IMR-90 (cell line): ENCODE measurements at regions not wholly inside any gene's neighbourhood (a gene's known extent, or its start where the extent isn't known, plus 50 kb on each side); places are given as distances from the start of the nearest gene placed in this dataset.

Experiments used
- BHLHE40 ChIP-seq: fragments of 150-350 bp; IDR thresholded peaks from 2 replicates; pipeline ENCODE4 v1.6.1; 2016; ENCODE audit warnings: mild to moderate bottlenecking, low read depth, low read length
- CHD1 ChIP-seq: IDR thresholded peaks from 2 replicates; pipeline ENCODE4 v1.6.1; 2012; ENCODE audit warnings: low read depth, low read length, improper control_type of control experiment
- MAZ ChIP-seq: IDR thresholded peaks from 2 replicates; pipeline ENCODE4 v1.6.1; 2012; ENCODE audit warnings: low read depth, mild to moderate bottlenecking, low read length, improper control_type of control experiment, moderate library complexity, borderline replicate concordance
- NFE2L2 ChIP-seq: fragments of 150-350 bp; IDR thresholded peaks from 2 replicates; pipeline ENCODE4 v1.6.1; 2016; ENCODE audit warnings: low read depth, mild to moderate bottlenecking, low read length
- POLR2A ChIP-seq: IDR thresholded peaks from 2 replicates; pipeline ENCODE4 v1.6.1; 2012; ENCODE audit warnings: mild to moderate bottlenecking, low read depth, low read length
- RAD21 ChIP-seq: IDR thresholded peaks from 2 replicates; pipeline ENCODE4 v1.6.1; 2012; ENCODE audit warnings: low read length, improper control_type of control experiment
- RCOR1 ChIP-seq: IDR thresholded peaks from 2 replicates; pipeline ENCODE4 v1.6.1; 2012; ENCODE audit warnings: mild to moderate bottlenecking, low read length, improper control_type of control experiment; ENCODE audit not compliant: insufficient replicate concordance
- RFX5 ChIP-seq: IDR thresholded peaks from 2 replicates; pipeline ENCODE4 v1.8.0; 2012; ENCODE audit warnings: low read depth, mild to moderate bottlenecking, low read length, moderate library complexity
- SMC3 ChIP-seq: fragments of 150-350 bp; IDR thresholded peaks from 2 replicates; pipeline ENCODE4 v1.6.1; 2016; ENCODE audit warnings: low read depth, mild to moderate bottlenecking, antibody characterized with exemption, low read length, moderate library complexity
- TF ChIP-seq, protein P1 (sequence below): conservative IDR thresholded peaks from 2 replicates; pipeline ENCODE4 v1.5.1; 2012; ENCODE audit warnings: mild to moderate bottlenecking, low read depth, low read length, improper control_type of control experiment
- TF ChIP-seq, protein P2 (sequence below): fragments of 150-350 bp; IDR thresholded peaks from 2 replicates; pipeline ENCODE4 v1.6.1; 2016; ENCODE audit warnings: low read depth, mild to moderate bottlenecking, low read length, moderate library complexity, borderline replicate concordance
- TF ChIP-seq, protein P3 (sequence below): fragments of 150-350 bp; IDR thresholded peaks from 2 replicates; pipeline ENCODE4 v1.6.1; 2017; ENCODE audit warnings: mild to moderate bottlenecking, antibody characterized with exemption, low read length, low read depth

DNA sequence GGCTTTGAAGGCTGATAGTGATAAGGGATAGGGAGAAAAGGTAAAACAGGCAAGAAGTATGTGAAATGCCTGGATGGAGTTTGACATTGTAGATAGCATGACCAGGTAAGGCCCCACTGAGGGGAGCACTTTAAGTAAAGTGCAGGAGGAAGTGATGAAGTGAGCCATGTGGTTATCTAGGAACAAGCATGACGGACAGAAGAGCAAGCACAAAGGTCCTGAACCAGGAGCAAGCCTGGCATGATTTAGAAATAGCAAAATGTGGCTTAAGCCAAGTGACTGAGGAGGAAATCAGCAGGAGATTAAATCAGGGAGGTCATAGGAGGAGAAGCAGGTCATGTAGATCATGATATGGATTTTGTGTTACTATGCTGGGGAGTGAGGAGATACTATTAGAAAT, 129.2 kb downstream of the GLUL start:
- TF ChIP-seq BHLHE40 (no peak), POLR2A (no peak), RFX5 (no peak), MAZ (no peak), RAD21 (no peak), RCOR1 (no peak), CHD1 (no peak), SMC3 (no peak), NFE2L2 (no peak)
- TF ChIP-seq, protein P1, sequence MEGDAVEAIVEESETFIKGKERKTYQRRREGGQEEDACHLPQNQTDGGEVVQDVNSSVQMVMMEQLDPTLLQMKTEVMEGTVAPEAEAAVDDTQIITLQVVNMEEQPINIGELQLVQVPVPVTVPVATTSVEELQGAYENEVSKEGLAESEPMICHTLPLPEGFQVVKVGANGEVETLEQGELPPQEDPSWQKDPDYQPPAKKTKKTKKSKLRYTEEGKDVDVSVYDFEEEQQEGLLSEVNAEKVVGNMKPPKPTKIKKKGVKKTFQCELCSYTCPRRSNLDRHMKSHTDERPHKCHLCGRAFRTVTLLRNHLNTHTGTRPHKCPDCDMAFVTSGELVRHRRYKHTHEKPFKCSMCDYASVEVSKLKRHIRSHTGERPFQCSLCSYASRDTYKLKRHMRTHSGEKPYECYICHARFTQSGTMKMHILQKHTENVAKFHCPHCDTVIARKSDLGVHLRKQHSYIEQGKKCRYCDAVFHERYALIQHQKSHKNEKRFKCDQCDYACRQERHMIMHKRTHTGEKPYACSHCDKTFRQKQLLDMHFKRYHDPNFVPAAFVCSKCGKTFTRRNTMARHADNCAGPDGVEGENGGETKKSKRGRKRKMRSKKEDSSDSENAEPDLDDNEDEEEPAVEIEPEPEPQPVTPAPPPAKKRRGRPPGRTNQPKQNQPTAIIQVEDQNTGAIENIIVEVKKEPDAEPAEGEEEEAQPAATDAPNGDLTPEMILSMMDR = no peak
- TF ChIP-seq, protein P2, sequence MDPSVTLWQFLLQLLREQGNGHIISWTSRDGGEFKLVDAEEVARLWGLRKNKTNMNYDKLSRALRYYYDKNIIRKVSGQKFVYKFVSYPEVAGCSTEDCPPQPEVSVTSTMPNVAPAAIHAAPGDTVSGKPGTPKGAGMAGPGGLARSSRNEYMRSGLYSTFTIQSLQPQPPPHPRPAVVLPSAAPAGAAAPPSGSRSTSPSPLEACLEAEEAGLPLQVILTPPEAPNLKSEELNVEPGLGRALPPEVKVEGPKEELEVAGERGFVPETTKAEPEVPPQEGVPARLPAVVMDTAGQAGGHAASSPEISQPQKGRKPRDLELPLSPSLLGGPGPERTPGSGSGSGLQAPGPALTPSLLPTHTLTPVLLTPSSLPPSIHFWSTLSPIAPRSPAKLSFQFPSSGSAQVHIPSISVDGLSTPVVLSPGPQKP = no peak
- TF ChIP-seq, protein P3, sequence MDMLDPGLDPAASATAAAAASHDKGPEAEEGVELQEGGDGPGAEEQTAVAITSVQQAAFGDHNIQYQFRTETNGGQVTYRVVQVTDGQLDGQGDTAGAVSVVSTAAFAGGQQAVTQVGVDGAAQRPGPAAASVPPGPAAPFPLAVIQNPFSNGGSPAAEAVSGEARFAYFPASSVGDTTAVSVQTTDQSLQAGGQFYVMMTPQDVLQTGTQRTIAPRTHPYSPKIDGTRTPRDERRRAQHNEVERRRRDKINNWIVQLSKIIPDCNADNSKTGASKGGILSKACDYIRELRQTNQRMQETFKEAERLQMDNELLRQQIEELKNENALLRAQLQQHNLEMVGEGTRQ = no peak
